IMR-90 (cell line): ENCODE measurements at regions not wholly inside any gene's neighbourhood (a gene's known extent, or its start where the extent isn't known, plus 50 kb on each side); places are given as distances from the start of the nearest gene placed in this dataset.

Experiments
- ATAC-seq: fragments of 200-7000 bp; cut with Tn5 transposase; 2 replicates; pipeline ENCODE4 v1.9.1; 2020; ENCODE audit warnings: low read depth, mild to moderate bottlenecking, moderate library complexity
- BruUV-seq: library from RNA; stranded (reverse); fragments of 400-500 nt; replicated peaks from 2 replicates; lab custom pipeline; 2021; lab: Mats Ljungman, UMichigan
- CTCF ChIA-PET: fragments of 300-600 bp; formaldehyde crosslinking; extraction: SDS; loops from one replicate; lab custom pipeline; 2021; ENCODE audit warnings: antibody characterized with exemption; lab: Yijun Ruan, JAX
- POLR2A ChIA-PET: fragments of 300-600 bp; sonication (Branson Sonifier 250); formaldehyde crosslinking; loops from one replicate; lab custom pipeline; 2022; ENCODE audit warnings: antibody characterized with exemption; ENCODE audit not compliant: unreplicated experiment; lab: Charles Lee
- DNase-seq: peaks from one replicate; pipeline ENCODE4 v3.0.0; 2013
- H2AFZ ChIP-seq: replicated peaks from 2 replicates; pipeline ENCODE3; 2013; ENCODE audit warnings: low read length, mild to moderate bottlenecking; ENCODE audit not compliant: poor library complexity
- H2AK5ac ChIP-seq: 2 replicates; pipeline ENCODE4 v1.6.1; 2013; ENCODE audit warnings: low read depth, low read length, inconsistent platforms
- H2AK9ac ChIP-seq: replicated peaks from 2 replicates; pipeline ENCODE3; 2013; ENCODE audit warnings: mild to moderate bottlenecking, low read depth, low read length, moderate library complexity; ENCODE audit not compliant: poor library complexity
- H2BK120ac ChIP-seq: 2 replicates; pipeline ENCODE4 v1.6.1; 2013; ENCODE audit warnings: low read depth, low read length, inconsistent platforms
- H2BK15ac ChIP-seq: 3 replicates; pipeline ENCODE4 v1.6.1; 2013; ENCODE audit warnings: low read depth, low read length, inconsistent platforms
- H2BK20ac ChIP-seq: 2 replicates; pipeline ENCODE4 v1.6.1; 2013; ENCODE audit warnings: low read depth, mild to moderate bottlenecking, inconsistent platforms, low read length, moderate library complexity
- H2BK5ac ChIP-seq: 2 replicates; pipeline ENCODE4 v1.6.1; 2013; ENCODE audit warnings: mild to moderate bottlenecking, low read depth, low read length, inconsistent platforms; ENCODE audit not compliant: poor library complexity, severe bottlenecking
- H3K14ac ChIP-seq: replicated peaks from 2 replicates; pipeline ENCODE4 v1.6.1; 2013; ENCODE audit warnings: low read depth, low read length, inconsistent platforms
- H3K18ac ChIP-seq: 2 replicates; pipeline ENCODE4 v1.6.1; 2013; ENCODE audit warnings: low read depth, low read length, control low read depth
- H3K23ac ChIP-seq: 2 replicates; pipeline ENCODE4 v1.6.1; 2013; ENCODE audit warnings: low read depth, low read length, inconsistent platforms
- H3K27ac ChIP-seq: 2 replicates; pipeline ENCODE4 v1.5.1; 2013; ENCODE audit warnings: mild to moderate bottlenecking, control low read depth, low read length; ENCODE audit not compliant: insufficient read depth
- H3K27me3 ChIP-seq: 2 replicates; pipeline ENCODE4 v1.6.1; 2013; ENCODE audit warnings: low read length; ENCODE audit not compliant: control insufficient read depth, insufficient read depth
- H3K36me3 ChIP-seq: 2 replicates; pipeline ENCODE4 v1.6.1; 2013; ENCODE audit warnings: low read length, mixed read lengths; ENCODE audit not compliant: control insufficient read depth, insufficient read depth
- H3K4ac ChIP-seq: 2 replicates; pipeline ENCODE4 v1.6.1; 2013; ENCODE audit warnings: low read depth, low read length, inconsistent platforms
- H3K4me1 ChIP-seq: 2 replicates; pipeline ENCODE4 v1.6.1; 2013; ENCODE audit warnings: low read length, mixed read lengths; ENCODE audit not compliant: control insufficient read depth, insufficient read depth
- H3K4me2 ChIP-seq: 2 replicates; pipeline ENCODE4 v1.6.1; 2013; ENCODE audit warnings: low read depth, mild to moderate bottlenecking, control low read depth, low read length, moderate library complexity
- H3K4me3 ChIP-seq: 2 replicates; pipeline ENCODE4 v1.5.1; 2013; ENCODE audit warnings: low read depth, mild to moderate bottlenecking, control low read depth, low read length, moderate library complexity; ENCODE audit not compliant: insufficient read depth
- H3K56ac ChIP-seq: 2 replicates; pipeline ENCODE4 v1.6.1; 2013; ENCODE audit warnings: low read length, inconsistent platforms; ENCODE audit not compliant: insufficient read depth; ENCODE audit errors: extremely low read depth
- H3K79me1 ChIP-seq, 2 experiments: 2 replicates each; pipeline ENCODE4 v1.6.1; 2013; ENCODE audit warnings: low read length in 2 of 2, inconsistent platforms in 1 of 2, low read depth in 1 of 2
- H3K9ac ChIP-seq: 2 replicates; pipeline ENCODE4 v1.6.1; 2013; ENCODE audit warnings: low read depth, low read length, control low read depth
- H3K9me1 ChIP-seq: 2 replicates; pipeline ENCODE4 v1.6.1; 2013; ENCODE audit warnings: low read length, inconsistent platforms; ENCODE audit not compliant: insufficient read depth
- H3K9me3 ChIP-seq: 2 replicates; pipeline ENCODE4 v1.6.1; 2013; ENCODE audit warnings: low read length; ENCODE audit not compliant: control insufficient read depth, insufficient read depth
- H4K20me1 ChIP-seq: 2 replicates; pipeline ENCODE4 v1.6.1; 2013; ENCODE audit warnings: low read length, inconsistent platforms; ENCODE audit not compliant: insufficient read depth
- H4K5ac ChIP-seq: 2 replicates; pipeline ENCODE4 v1.6.1; 2013; ENCODE audit warnings: mild to moderate bottlenecking, low read depth, low read length, control low read depth
- H4K8ac ChIP-seq, 2 experiments: 2 replicates each; pipeline ENCODE4 v1.6.1; 2013; ENCODE audit warnings: low read depth in 2 of 2, low read length in 2 of 2, control low read depth in 1 of 2, inconsistent platforms in 1 of 2
- H4K91ac ChIP-seq: 2 replicates; pipeline ENCODE4 v1.6.1; 2013; ENCODE audit warnings: low read depth, low read length, inconsistent platforms; ENCODE audit not compliant: insufficient read depth
- FOS ChIP-seq: fragments of 150-350 bp; IDR thresholded peaks from 2 replicates; pipeline ENCODE4 v1.6.1; 2016; ENCODE audit warnings: low read depth, low read length
- NFE2L2 ChIP-seq: fragments of 150-350 bp; IDR thresholded peaks from 2 replicates; pipeline ENCODE4 v1.6.1; 2016; ENCODE audit warnings: low read depth, mild to moderate bottlenecking, low read length
- RAD21 ChIP-seq: IDR thresholded peaks from 2 replicates; pipeline ENCODE4 v1.6.1; 2012; ENCODE audit warnings: low read length, improper control_type of control experiment
- RCOR1 ChIP-seq: IDR thresholded peaks from 2 replicates; pipeline ENCODE4 v1.6.1; 2012; ENCODE audit warnings: mild to moderate bottlenecking, low read length, improper control_type of control experiment; ENCODE audit not compliant: insufficient replicate concordance
- RFX5 ChIP-seq: IDR thresholded peaks from 2 replicates; pipeline ENCODE4 v1.8.0; 2012; ENCODE audit warnings: low read depth, mild to moderate bottlenecking, low read length, moderate library complexity
- WGBS, 2 experiments: methylation state at CpG; one replicate each; pipeline versions ENCODE4 v1.1.5 to v1.1.7; 2013; ENCODE audit warnings: missing lambda C conversion rate in 2 of 2; ENCODE audit not compliant: insufficient read length in 1 of 2; ENCODE audit errors: extremely low coverage in 2 of 2; 5-methylcytosine and 5-hydroxymethylcytosine counted together
- dilution Hi-C: fragments of 300-500 bp; cut with HindIII; formaldehyde crosslinking; loops from one replicate; pipeline ENCODE4 v1.14.3; 2018; ENCODE audit warnings: low sequenced_read_pairs; ENCODE audit not compliant: unreplicated experiment
- in situ Hi-C: fragments of 300-500 bp; cut with MboI; formaldehyde crosslinking; loops from 3 replicates; pipeline ENCODE4 v1.14.3; 2019; ENCODE audit warnings: low sequenced_read_pairs, inconsistent platforms, mixed read lengths
- intact Hi-C: fragments of 100-400 bp; cut with micrococcal nuclease; formaldehyde crosslinking; loops from 2 replicates; pipeline ENCODE4 v1.10.0; 2022
- TF ChIP-seq, protein P1 (sequence below): fragments of 150-350 bp; IDR thresholded peaks from 2 replicates; pipeline ENCODE4 v1.6.1; 2017; ENCODE audit warnings: mild to moderate bottlenecking, antibody characterized with exemption, low read length, low read depth
- TF ChIP-seq, protein P2 (sequence below): fragments of 150-350 bp; IDR thresholded peaks from 2 replicates; pipeline ENCODE4 v1.6.1; 2016; ENCODE audit warnings: low read depth, mild to moderate bottlenecking, low read length, moderate library complexity, borderline replicate concordance

DNA sequence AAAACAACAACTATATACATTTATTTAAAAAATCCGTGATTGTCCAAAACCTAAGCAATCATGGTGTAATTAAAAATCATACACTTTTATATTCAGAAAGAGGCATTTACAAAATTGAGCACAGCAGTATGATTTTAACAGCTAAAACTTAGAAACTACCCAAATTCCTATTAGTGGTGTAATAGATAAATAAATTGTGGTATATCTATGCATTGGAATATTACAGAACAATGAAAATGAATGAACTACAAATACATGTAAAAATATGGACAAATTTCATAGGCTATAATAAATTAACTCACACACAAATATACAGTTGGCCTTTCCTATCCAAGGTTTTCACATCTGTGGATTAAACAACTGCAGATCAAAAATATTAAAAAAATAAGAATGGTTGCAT is 700.5 kb upstream of the ARPP21 start:
- TF ChIP-seq NFE2L2 (no peak), RAD21 (no peak), FOS (no peak), RFX5 (no peak), RCOR1 (no peak)
- TF ChIP-seq, protein P1, sequence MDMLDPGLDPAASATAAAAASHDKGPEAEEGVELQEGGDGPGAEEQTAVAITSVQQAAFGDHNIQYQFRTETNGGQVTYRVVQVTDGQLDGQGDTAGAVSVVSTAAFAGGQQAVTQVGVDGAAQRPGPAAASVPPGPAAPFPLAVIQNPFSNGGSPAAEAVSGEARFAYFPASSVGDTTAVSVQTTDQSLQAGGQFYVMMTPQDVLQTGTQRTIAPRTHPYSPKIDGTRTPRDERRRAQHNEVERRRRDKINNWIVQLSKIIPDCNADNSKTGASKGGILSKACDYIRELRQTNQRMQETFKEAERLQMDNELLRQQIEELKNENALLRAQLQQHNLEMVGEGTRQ, result no peak
- TF ChIP-seq, protein P2, sequence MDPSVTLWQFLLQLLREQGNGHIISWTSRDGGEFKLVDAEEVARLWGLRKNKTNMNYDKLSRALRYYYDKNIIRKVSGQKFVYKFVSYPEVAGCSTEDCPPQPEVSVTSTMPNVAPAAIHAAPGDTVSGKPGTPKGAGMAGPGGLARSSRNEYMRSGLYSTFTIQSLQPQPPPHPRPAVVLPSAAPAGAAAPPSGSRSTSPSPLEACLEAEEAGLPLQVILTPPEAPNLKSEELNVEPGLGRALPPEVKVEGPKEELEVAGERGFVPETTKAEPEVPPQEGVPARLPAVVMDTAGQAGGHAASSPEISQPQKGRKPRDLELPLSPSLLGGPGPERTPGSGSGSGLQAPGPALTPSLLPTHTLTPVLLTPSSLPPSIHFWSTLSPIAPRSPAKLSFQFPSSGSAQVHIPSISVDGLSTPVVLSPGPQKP, result no peak
- no peak overlapping the region for H3K23ac ChIP-seq
- no peak overlapping the region for H3K9ac ChIP-seq
- intact Hi-C loops, result no loop called here
- no TSS peak for BruUV-seq
- no peak overlapping the region for H2AK9ac ChIP-seq
- ATAC-seq, result no peak
- H3K56ac ChIP-seq, result no peak overlapping the region
- H3K36me3 ChIP-seq, result no peaks in the 10 kb centered on the region
- no peak for DNase-seq
- no peak overlapping the region for H4K8ac ChIP-seq
- no peak overlapping the region for H2AK5ac ChIP-seq
- H3K18ac ChIP-seq, result no peak overlapping the region
- dilution Hi-C loops, result no loop called here
- no peak overlapping the region for H2BK15ac ChIP-seq
- no peak overlapping the region for H4K91ac ChIP-seq
- no peak overlapping the region for H4K5ac ChIP-seq
- H2BK120ac ChIP-seq, result no peak overlapping the region
- no peaks in the 10 kb centered on the region for H3K27me3 ChIP-seq
- no peak overlapping the region for H3K14ac ChIP-seq
- WGBS, 2 experiments, result no CpG with 5 or more reads among the region's 1 CpG
- no peak overlapping the region for H3K4me2 ChIP-seq
- no peaks in the 10 kb centered on the region for H3K4me1 ChIP-seq
- no peaks in the 10 kb centered on the region for H3K79me1 ChIP-seq
- no peak overlapping the region for H2AFZ ChIP-seq
- no peak overlapping the region for H2BK5ac ChIP-seq
- ChIA-PET POLR2A (no interaction called here), CTCF (no interaction called here)
- H2BK20ac ChIP-seq, result no peak overlapping the region
- H3K9me3 ChIP-seq, result 0 out of 2 replicates have a peak, but pooled peaks cover 2% of the 10 kb centered on the region
- no peak overlapping the region for H3K4ac ChIP-seq
- in situ Hi-C loops, result no loop called here
- H3K4me3 ChIP-seq, result no peak overlapping the region
- no peak overlapping the region for H3K27ac ChIP-seq
- no peaks in the 10 kb centered on the region for H3K9me1 ChIP-seq
- H4K20me1 ChIP-seq, result no peaks in the 10 kb centered on the region
